ENCODE measurements at regions not wholly inside any gene's neighbourhood (a gene's known extent, or its start where the extent isn't known, plus 50 kb on each side); places are given as distances from the start of the nearest gene placed in this dataset.

DNA sequence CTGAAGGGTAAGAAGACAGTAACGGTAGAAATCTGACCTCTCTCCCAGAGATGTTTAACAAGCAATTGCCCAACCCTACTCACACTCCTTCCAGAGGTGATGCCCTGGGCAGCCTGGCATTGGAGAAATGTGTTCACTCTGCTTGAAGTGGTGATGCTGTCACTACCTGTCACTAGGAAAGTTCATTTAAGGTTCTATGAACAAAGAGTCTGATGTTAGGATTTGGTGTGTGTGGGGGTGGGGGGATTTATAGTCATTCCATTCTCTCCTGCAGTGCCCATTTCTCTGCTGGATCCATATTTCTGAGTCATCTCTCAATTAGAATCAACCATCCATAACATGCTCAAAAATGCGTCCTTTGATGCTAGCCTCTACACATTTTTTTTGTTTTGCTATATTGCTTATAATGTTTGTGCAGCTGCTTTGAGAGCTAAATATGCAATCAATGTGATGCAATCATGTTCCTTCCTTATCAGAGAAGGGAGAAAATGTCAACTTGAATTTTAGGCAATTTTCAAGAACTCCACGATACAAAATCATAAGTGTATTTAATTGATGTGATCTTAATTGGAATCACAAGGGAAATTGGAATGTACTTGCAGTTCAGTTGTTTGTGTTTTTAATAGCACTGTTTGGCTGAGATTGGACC lies 173.9 kb downstream of the DUSP10 start:
- CTCF ChIA-PET: no interaction called here
- DNase-seq (ENCODE audit: extremely low spot score): no peak

DNA sequence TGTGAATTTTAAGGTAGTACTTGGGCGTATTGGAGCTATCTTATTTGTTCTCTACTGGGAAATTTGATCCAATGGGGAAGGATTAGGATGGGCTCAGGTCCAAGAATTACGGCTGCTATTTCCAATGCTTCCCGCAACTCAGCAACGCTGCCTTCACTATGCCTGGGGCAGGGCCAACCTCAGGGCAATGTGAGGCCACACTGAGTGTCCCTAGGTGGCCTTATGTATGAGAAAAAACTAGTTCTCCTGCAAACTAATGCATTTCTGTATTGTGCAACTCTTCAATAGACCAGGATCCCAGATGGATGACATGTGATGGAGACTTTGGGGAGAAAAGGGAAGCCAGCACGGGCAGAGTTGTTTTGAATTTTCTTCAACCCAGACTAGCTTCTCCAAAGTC lies 168.1 kb downstream of the DUSP10 start:
- ChIA-PET POLR2A (no interaction called here), CTCF (no interaction called here)
- DNase-seq (ENCODE audit: extremely low spot score): peak; percentile 10
- no peak for TF ChIP-seq BHLHE40 (IDR thresholded peaks at IDR 0.05; ENCODE audit: borderline replicate concordance)
- TF ChIP-seq SUZ12 (IDR thresholded peaks at IDR 0.05): no peak
- TF ChIP-seq HDGF (IDR thresholded peaks at IDR 0.05; ENCODE audit: borderline replicate concordance): no peak
- no peak for TF ChIP-seq ELF4 (IDR thresholded peaks at IDR 0.05)
- no peak for TF ChIP-seq ZNF384 (IDR thresholded peaks at IDR 0.05)
- no peak for TF ChIP-seq LEF1 (IDR thresholded peaks at IDR 0.05; ENCODE audit: borderline replicate concordance)
- TF ChIP-seq FOXK2 (IDR thresholded peaks at IDR 0.05): no peak
- no peak for TF ChIP-seq FOXM1 (IDR thresholded peaks at IDR 0.05; ENCODE audit: borderline replicate concordance)
- TF ChIP-seq NFRKB (IDR thresholded peaks at IDR 0.05): no peak
- no peak for TF ChIP-seq CTBP1 (IDR thresholded peaks at IDR 0.05; ENCODE audit: borderline replicate concordance)
- TF ChIP-seq TARDBP (IDR thresholded peaks at IDR 0.05): no peak
- TF ChIP-seq, protein P1, sequence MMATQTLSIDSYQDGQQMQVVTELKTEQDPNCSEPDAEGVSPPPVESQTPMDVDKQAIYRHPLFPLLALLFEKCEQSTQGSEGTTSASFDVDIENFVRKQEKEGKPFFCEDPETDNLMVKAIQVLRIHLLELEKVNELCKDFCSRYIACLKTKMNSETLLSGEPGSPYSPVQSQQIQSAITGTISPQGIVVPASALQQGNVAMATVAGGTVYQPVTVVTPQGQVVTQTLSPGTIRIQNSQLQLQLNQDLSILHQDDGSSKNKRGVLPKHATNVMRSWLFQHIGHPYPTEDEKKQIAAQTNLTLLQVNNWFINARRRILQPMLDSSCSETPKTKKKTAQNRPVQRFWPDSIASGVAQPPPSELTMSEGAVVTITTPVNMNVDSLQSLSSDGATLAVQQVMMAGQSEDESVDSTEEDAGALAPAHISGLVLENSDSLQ (IDR thresholded peaks at IDR 0.05): no peak
- no peak for TF ChIP-seq L3MBTL2 (conservative IDR thresholded peaks at IDR 0.05)

More for the DNA sequence above, 173.9 kb downstream of the DUSP10 start:
- POLR2A ChIA-PET: no interaction called here
- TF ChIP-seq ZNF384 (IDR thresholded peaks at IDR 0.05) (no peak), BHLHE40 (IDR thresholded peaks at IDR 0.05; ENCODE audit: borderline replicate concordance) (no peak), FOXA1 (IDR thresholded peaks at IDR 0.05) (no peak), HDGF (IDR thresholded peaks at IDR 0.05; ENCODE audit: borderline replicate concordance) (no peak), CTBP1 (IDR thresholded peaks at IDR 0.05; ENCODE audit: borderline replicate concordance) (no peak), SUZ12 (IDR thresholded peaks at IDR 0.05) (no peak), SP1 (IDR thresholded peaks at IDR 0.05) (no peak)

DNA sequence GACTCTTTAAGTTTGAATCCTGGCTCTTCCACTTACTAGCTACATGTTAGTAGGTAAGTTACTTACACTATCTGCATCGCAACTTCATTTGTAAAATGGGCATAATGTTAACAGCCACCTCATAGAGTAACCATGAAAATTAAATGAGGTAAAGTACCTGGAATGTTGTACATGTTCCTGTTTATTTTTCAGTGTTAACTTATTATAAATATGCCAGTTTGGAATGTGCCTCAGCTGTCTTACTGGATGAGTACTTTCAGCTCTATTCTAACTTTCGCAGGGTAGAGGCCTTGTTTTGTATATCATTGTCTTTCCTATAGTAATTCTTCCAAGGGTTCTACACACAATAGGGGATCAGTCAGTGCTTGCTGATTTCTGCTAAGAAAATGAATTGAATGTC lies 167.4 kb downstream of the DUSP10 start:
- ChIA-PET POLR2A (no interaction called here), CTCF (interaction anchor here (0.6 kb wide), 1 partner anchor 347 kb away, joined by 3 read pairs; no protein-coding TSS in a partner anchor)
- no peak for DNase-seq (ENCODE audit: extremely low spot score)
- TF ChIP-seq, protein P1 (IDR thresholded peaks at IDR 0.05): no peak
- TF ChIP-seq FOXA1 (IDR thresholded peaks at IDR 0.05) (no peak), BHLHE40 (IDR thresholded peaks at IDR 0.05; ENCODE audit: borderline replicate concordance) (no peak), NFRKB (IDR thresholded peaks at IDR 0.05) (no peak), CTBP1 (IDR thresholded peaks at IDR 0.05; ENCODE audit: borderline replicate concordance) (no peak), SP1 (IDR thresholded peaks at IDR 0.05) (no peak), L3MBTL2 (conservative IDR thresholded peaks at IDR 0.05) (no peak), ELF4 (IDR thresholded peaks at IDR 0.05) (no peak), ARNT (IDR thresholded peaks at IDR 0.05) (no peak), ZNF384 (IDR thresholded peaks at IDR 0.05) (no peak), TARDBP (IDR thresholded peaks at IDR 0.05) (no peak), FOXM1 (IDR thresholded peaks at IDR 0.05; ENCODE audit: borderline replicate concordance) (no peak), SUZ12 (IDR thresholded peaks at IDR 0.05) (no peak), FOXK2 (IDR thresholded peaks at IDR 0.05) (no peak), LEF1 (IDR thresholded peaks at IDR 0.05; ENCODE audit: borderline replicate concordance) (no peak), HDGF (IDR thresholded peaks at IDR 0.05; ENCODE audit: borderline replicate concordance) (no peak)

DNA sequence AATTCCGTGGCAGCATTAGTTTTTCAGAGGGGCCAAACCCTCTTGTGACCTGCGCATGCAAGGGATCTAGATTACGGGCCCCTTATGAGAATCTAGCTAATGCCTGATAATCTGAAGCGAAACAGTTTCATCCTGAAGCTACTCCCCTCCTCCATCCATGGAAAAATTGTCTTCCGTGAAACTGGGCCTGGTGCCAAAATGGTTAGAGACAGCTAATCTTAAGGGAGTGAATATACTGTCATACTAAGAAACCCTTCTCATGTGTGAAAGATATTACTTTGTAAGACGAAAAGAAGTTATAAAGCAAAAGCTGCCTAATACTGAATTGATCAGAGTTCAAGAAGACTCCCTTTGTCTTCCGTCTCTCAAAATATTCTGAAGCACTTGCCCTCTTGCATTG lies 166.3 kb downstream of the DUSP10 start:
- DNase-seq (ENCODE audit: extremely low spot score): no peak
- CTCF ChIA-PET: no interaction called here
- TF ChIP-seq L3MBTL2 (conservative IDR thresholded peaks at IDR 0.05) (no peak), CTBP1 (IDR thresholded peaks at IDR 0.05; ENCODE audit: borderline replicate concordance) (no peak), ARNT (IDR thresholded peaks at IDR 0.05) (no peak), SUZ12 (IDR thresholded peaks at IDR 0.05) (no peak), ZNF384 (IDR thresholded peaks at IDR 0.05) (no peak), HDGF (IDR thresholded peaks at IDR 0.05; ENCODE audit: borderline replicate concordance) (no peak), BHLHE40 (IDR thresholded peaks at IDR 0.05; ENCODE audit: borderline replicate concordance) (no peak), FOXK2 (IDR thresholded peaks at IDR 0.05) (no peak), TARDBP (IDR thresholded peaks at IDR 0.05) (no peak), ELF4 (IDR thresholded peaks at IDR 0.05) (no peak)
- TF ChIP-seq, protein P1 (IDR thresholded peaks at IDR 0.05): no peak
- POLR2A ChIA-PET: interaction anchor here (1.6 kb wide), 1 partner anchor 166 kb away, joined by 4 read pairs; the partner anchor contains the start of gene DUSP10

DNA sequence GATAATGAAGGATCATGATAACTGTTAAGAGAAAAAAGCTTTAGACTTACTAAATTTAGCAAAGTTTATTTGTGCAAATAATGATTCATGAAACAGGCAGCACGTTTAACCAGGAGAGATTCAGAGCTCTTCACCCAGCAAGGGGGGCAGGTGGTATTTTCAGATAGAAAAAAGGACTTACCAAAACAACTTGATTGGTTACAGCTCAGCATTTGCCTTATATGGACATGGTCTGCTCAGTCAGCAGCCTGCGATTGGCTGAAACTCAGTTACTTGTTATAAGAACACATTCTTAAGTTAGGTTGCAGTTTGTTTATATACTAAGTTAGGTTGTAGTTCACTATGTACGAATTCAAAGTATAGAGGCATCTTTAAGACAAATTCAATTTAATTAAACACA lies 165.6 kb downstream of the DUSP10 start:
- no peak for TF ChIP-seq TARDBP (IDR thresholded peaks at IDR 0.05)
- no peak for TF ChIP-seq NFRKB (IDR thresholded peaks at IDR 0.05)
- no peak for TF ChIP-seq HDGF (IDR thresholded peaks at IDR 0.05; ENCODE audit: borderline replicate concordance)
- no peak for TF ChIP-seq ELF4 (IDR thresholded peaks at IDR 0.05)
- no peak for TF ChIP-seq CTBP1 (IDR thresholded peaks at IDR 0.05; ENCODE audit: borderline replicate concordance)
- TF ChIP-seq FOXM1 (IDR thresholded peaks at IDR 0.05; ENCODE audit: borderline replicate concordance): no peak
- TF ChIP-seq, protein P1 (IDR thresholded peaks at IDR 0.05): no peak
- no peak for TF ChIP-seq SUZ12 (IDR thresholded peaks at IDR 0.05)
- TF ChIP-seq FOXK2 (IDR thresholded peaks at IDR 0.05): no peak
- TF ChIP-seq LEF1 (IDR thresholded peaks at IDR 0.05; ENCODE audit: borderline replicate concordance): no peak
- TF ChIP-seq ARNT (IDR thresholded peaks at IDR 0.05): no peak
- POLR2A ChIA-PET: interaction anchor here (1.6 kb wide), 1 partner anchor 166 kb away, joined by 4 read pairs; the partner anchor contains the start of gene DUSP10
- CTCF ChIA-PET: interaction anchor here (0.7 kb wide), 1 partner anchor 1054 kb away, joined by 3 read pairs; no protein-coding TSS in a partner anchor
- DNase-seq (ENCODE audit: extremely low spot score): no peak

All from HEK293T (cell line).